ENCODE measurements at regions not wholly inside any gene's neighbourhood (a gene's known extent, or its start where the extent isn't known, plus 50 kb on each side); places are given as distances from the start of the nearest gene placed in this dataset.
"Not testable (repeated sequence)": the region's sequence is repeated elsewhere in the genome, so short reads cannot be mapped to it uniquely, and the experiment has no call there.

DNA sequence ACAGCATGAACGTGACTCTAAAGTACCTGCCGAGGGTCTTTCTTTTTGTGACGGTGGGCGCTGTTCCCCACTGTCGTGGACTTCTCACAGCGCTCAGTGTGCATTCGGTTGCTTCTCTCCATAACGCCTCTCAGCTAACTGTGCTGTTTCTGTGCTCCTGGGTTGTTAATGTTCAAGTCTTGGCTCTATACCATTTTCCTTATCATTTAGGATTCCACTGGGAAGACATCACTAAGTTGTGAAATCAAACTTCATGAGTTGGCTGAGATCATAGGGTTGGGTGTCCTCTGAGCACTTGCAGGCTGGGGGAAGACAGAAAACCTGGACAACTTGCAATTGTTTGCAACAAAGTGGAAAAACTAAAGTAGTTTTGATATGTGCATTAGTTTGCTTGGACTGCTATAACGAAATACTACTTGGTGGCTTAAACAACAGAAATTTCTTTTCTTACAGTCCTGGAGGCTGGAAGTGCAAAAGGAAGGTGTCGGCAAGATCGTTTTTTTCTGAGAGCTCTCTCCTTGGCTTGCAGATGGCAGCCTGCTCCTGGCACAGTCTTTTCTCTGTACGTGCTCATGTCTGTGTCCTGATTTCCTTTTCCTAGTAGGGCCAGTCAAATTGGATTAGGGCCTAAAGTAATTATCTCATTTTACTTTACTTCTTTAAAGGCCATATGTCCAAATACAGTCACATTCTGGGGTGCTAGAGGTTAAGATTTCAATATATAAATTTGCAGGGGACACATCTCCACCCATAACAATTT lies 270.0 kb upstream of the PLGLB2 start:
- TF ChIP-seq, protein P1, sequence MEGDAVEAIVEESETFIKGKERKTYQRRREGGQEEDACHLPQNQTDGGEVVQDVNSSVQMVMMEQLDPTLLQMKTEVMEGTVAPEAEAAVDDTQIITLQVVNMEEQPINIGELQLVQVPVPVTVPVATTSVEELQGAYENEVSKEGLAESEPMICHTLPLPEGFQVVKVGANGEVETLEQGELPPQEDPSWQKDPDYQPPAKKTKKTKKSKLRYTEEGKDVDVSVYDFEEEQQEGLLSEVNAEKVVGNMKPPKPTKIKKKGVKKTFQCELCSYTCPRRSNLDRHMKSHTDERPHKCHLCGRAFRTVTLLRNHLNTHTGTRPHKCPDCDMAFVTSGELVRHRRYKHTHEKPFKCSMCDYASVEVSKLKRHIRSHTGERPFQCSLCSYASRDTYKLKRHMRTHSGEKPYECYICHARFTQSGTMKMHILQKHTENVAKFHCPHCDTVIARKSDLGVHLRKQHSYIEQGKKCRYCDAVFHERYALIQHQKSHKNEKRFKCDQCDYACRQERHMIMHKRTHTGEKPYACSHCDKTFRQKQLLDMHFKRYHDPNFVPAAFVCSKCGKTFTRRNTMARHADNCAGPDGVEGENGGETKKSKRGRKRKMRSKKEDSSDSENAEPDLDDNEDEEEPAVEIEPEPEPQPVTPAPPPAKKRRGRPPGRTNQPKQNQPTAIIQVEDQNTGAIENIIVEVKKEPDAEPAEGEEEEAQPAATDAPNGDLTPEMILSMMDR (IDR thresholded peaks at IDR 0.05 in 8 of 11, conservative IDR thresholded peaks at IDR 0.05 in 3 of 11), result not testable (repeated sequence)
- TF ChIP-seq POLR2A, POLR2AphosphoS5 (IDR thresholded peaks at IDR 0.05): not testable (repeated sequence)

Measured in spleen (tissue), 7 donors.